Muscle of leg (tissue), 3 donors: ENCODE measurements at regions not wholly inside any gene's neighbourhood (a gene's known extent, or its start where the extent isn't known, plus 50 kb on each side); places are given as distances from the start of the nearest gene placed in this dataset.
A peak's percentile ranks its signal among the peaks of the same experiment; 100 is the strongest.

Source experiments
- DNase-seq: peaks from one replicate; pipeline ENCODE4 v3.0.0; 2013
- H3K27ac ChIP-seq: one replicate; pipeline ENCODE4 v1.5.1; 2013; ENCODE audit warnings: mild to moderate bottlenecking, low read length, control low read depth
- H3K27me3 ChIP-seq: one replicate; pipeline ENCODE4 v1.6.1; 2013; ENCODE audit warnings: low read length; ENCODE audit not compliant: control insufficient read depth, insufficient read depth
- H3K36me3 ChIP-seq: one replicate; pipeline ENCODE4 v1.6.1; 2013; ENCODE audit warnings: low read length; ENCODE audit not compliant: control insufficient read depth, insufficient read depth
- H3K4me1 ChIP-seq: one replicate; pipeline ENCODE4 v1.6.1; 2013; ENCODE audit warnings: low read length; ENCODE audit not compliant: control insufficient read depth, insufficient read depth
- H3K4me3 ChIP-seq: one replicate; pipeline ENCODE4 v1.5.1; 2013; ENCODE audit warnings: low read length, control low read depth
- H3K9me3 ChIP-seq: replicated peaks from 2 replicates; pipeline ENCODE4 v1.6.1; 2013; ENCODE audit warnings: low read depth, low read length; ENCODE audit not compliant: control insufficient read depth
- WGBS: methylation state at CpG from one replicate; pipeline ENCODE4 v1.1.5; 2013; ENCODE audit warnings: missing lambda C conversion rate; ENCODE audit not compliant: insufficient coverage; 5-methylcytosine and 5-hydroxymethylcytosine counted together

DNA sequence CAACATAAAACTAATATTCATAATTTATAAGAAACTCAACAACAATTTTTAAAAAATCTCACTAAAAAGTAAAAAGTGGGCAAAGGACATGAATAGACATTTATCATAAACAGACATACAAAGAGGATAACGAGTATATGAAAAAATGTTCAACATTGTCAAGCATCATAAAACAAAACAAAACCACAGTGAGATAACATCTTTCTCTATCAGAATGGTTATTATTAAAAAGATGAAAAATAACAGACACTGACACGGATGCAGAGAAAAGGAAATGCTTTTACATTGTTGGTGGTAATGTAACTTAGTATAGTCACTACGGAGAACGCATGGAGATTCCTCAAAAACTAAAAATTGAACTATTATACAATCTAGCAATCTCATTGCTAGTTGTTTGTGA is 813.0 kb downstream of the LUZP2 start:
- H3K27ac ChIP-seq, result no peak overlapping the region
- H3K36me3 ChIP-seq, result no peaks in the 10 kb centered on the region
- H3K27me3 ChIP-seq, result no peaks in the 10 kb centered on the region
- no peaks in the 10 kb centered on the region for H3K9me3 ChIP-seq
- no peak for DNase-seq
- no peak overlapping the region for H3K4me3 ChIP-seq
- H3K4me1 ChIP-seq, result no peaks in the 10 kb centered on the region
- no CpG with 5 or more reads among the region's 4 CpGs for WGBS

DNA sequence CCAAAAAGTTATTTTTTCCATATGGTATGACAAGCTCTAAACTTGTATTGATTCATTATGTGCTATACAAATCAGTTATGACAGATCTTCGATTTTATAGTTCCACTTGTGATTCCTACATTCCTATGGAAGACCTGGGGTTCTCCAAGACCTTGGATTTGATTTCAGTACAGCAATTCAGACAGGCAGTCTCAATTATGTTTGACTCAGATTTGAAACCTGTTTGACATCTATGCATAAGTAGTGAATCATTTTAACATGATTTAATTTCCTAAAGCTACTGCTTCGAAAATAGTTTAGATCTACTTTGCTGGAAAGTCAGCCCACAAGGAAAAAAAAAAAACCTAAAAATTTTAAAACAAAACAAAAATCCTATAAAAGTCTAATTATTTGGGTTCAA is 820.4 kb downstream of the LUZP2 start:
- peak; percentile 4 for DNase-seq
- no peaks in the 10 kb centered on the region for H3K4me1 ChIP-seq
- no peaks in the 10 kb centered on the region for H3K9me3 ChIP-seq
- WGBS, result no CpG with 5 or more reads among the region's 2 CpGs
- no peak overlapping the region for H3K4me3 ChIP-seq
- no peak overlapping the region for H3K27ac ChIP-seq
- no peaks in the 10 kb centered on the region for H3K36me3 ChIP-seq
- no peaks in the 10 kb centered on the region for H3K27me3 ChIP-seq

DNA sequence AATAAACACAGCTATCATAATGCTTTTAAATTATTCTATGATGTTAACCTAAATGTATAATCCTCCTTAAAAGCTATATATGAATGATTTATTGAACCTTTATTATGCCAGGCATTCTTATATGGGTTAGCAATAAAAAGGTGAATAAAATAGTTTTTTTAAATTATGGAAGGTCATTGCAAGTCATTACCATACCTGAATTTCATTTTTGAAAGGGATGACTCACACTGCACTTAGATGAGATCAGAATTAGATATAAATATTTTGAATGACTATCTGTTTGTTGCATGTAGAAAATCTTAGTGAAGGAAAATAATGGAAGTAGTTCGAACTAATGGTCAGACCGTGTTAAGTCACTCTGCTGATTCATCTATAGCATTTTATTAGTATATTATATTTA is 822.3 kb downstream of the LUZP2 start:
- Histone ChIP-seq H3K27me3 (no peaks in the 10 kb centered on the region), H3K9me3 (no peaks in the 10 kb centered on the region), H3K27ac (no peak overlapping the region), H3K4me1 (no peaks in the 10 kb centered on the region), H3K36me3 (no peaks in the 10 kb centered on the region), H3K4me3 (no peak overlapping the region)
- no CpG with 5 or more reads among the region's 2 CpGs for WGBS
- DNase-seq, result no peak

DNA sequence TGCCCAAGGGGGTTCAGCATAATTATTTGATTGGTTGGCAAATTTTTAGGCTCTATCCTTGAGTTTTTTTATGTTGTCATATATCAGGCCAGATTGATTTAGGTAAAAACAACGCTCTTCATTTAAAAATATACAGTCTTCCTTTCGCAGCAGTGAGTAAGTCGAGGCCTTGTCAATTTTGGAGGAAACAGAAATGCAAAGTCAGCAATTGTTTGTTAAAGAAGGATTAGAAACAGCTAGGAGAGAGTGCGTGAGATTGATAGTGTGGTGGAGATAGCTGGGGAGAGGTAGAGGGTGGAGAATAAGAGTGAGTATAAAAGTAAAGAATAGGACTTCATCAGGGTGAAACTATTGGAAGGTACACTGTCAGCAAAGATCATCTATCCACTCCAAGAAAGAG is 830.8 kb downstream of the LUZP2 start:
- Histone ChIP-seq H3K9me3 (no peaks in the 10 kb centered on the region), H3K4me1 (no peaks in the 10 kb centered on the region), H3K27me3 (no peaks in the 10 kb centered on the region), H3K36me3 (no peaks in the 10 kb centered on the region), H3K27ac (no peak overlapping the region), H3K4me3 (no peak overlapping the region)
- DNase-seq, result no peak
- WGBS, result 100% methylated on average over 2 of the region's 4 CpGs

DNA sequence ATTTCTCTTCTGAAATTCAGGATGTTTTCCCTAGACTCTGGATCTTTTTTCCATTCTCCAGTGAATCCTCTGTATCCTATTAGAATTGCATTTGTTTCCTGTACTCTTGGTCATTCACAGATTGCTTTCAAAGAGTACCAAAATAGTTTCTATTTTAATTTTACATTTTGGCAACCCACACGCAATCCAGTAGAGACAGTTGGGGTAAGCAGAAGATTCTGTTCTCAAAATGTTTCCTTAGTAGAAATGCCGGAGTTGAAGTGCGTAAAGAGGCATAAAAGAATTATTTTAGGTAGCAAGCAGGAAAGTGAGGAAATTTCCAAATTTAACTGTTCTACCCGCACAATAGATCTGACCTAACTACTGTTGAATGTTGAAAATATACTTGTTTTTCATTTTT is 842.4 kb downstream of the LUZP2 start:
- no peak overlapping the region for H3K27ac ChIP-seq
- DNase-seq, result peak; percentile 22
- no peaks in the 10 kb centered on the region for H3K4me1 ChIP-seq
- no peaks in the 10 kb centered on the region for H3K27me3 ChIP-seq
- H3K36me3 ChIP-seq, result no peaks in the 10 kb centered on the region
- H3K4me3 ChIP-seq, result no peak overlapping the region
- H3K9me3 ChIP-seq, result no peaks in the 10 kb centered on the region
- 73% methylated on average over 2 of the region's 4 CpGs for WGBS

DNA sequence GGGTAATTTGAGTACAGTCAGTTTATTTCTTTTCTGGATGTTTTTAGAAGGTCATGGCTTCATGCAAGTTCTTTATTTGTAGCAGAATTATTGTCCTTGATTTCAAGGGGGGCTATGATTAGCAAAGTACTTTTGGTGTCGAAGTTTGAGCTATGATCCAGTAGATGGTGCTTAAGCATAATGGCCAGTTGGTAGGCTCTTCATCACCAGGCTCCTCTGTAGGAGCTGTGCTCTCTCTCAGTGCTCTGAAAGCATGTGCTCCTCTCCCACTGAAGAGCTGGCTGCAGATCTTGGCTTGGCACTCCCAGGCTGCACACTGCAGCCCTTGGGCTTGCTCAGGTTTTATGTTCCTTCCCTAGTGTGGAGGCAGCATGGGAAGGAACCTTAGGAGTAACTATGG is 852.7 kb downstream of the LUZP2 start:
- H3K4me1 ChIP-seq, result no peaks in the 10 kb centered on the region
- no peaks in the 10 kb centered on the region for H3K27me3 ChIP-seq
- WGBS, result 71% methylated on average over 1 of the region's 1 CpG
- no peak overlapping the region for H3K4me3 ChIP-seq
- no peaks in the 10 kb centered on the region for H3K36me3 ChIP-seq
- DNase-seq, result no peak
- no peak overlapping the region for H3K27ac ChIP-seq
- H3K9me3 ChIP-seq, result no peaks in the 10 kb centered on the region

DNA sequence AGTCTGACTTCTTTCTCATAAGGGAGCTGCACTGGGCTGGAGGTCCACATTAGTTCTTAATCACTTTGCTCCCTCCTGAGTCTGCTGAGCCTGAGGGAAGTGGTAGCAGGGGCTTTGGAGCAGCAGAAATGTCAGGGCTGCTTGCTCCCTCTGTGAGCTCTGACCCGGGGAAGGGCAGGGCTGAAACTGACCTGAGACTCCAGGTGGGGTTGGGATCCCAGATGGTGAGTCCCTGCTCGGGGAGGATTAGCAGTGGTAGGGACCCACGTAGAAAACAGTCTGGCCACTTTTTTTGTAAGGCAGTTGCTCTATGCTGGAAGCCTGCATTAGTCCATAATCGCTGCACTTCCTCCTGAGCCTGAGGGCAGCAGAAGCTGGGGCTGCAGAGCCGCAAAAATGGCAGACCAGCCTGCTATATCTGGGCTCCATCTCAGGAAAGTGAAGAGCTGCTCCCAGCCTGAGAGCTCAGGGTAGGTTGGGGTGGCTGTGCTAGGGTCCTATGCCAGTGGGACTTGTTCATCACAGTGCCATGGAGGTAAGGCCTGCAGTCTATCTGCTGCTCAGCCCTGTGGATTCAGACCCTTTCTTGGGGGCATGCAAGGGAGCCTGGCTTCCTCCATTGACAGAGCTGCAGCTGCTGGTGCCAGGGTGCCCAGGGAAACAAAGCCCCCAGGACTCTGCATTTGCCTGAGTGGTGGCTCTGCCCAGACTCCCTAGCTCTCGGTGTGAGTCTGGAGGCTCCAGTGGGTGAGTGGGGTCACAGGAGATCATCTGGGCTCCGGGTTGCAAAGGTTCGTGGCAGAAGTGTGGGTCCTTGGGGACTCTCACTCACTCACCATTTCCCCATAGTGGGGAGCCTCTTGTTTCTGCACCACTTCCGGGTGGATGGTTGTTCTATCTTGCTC is 854.3 kb downstream of the LUZP2 start:
- 79% methylated on average over 6 of the region's 9 CpGs for WGBS

DNA sequence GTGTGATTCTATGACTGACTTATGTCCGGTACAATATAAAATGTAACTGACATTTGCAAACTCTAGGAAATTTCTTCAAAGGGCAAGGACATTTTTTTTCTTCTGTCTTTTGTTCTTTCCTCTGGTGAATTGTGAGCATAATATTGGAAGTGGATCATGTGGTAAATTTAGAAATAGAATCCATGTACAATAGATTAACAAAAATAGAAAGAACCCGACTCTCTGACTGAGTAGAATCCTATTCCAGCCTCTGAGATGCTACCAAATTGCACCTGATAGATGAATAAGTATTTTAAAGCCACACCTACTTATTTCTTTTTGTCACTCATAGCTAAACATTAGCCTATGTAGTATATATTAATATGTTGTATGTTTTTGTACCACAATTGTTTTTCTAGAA is 860.3 kb downstream of the LUZP2 start:
- H3K36me3 ChIP-seq, result no peaks in the 10 kb centered on the region
- no CpG with 5 or more reads among the region's 2 CpGs for WGBS
- no peak overlapping the region for H3K4me3 ChIP-seq
- H3K27me3 ChIP-seq, result no peaks in the 10 kb centered on the region
- H3K9me3 ChIP-seq, result no peaks in the 10 kb centered on the region
- no peaks in the 10 kb centered on the region for H3K4me1 ChIP-seq
- no peak for DNase-seq
- H3K27ac ChIP-seq, result no peak overlapping the region

More for the DNA sequence above, 854.3 kb downstream of the LUZP2 start:
- Histone ChIP-seq H3K36me3 (no peaks in the 10 kb centered on the region), H3K4me1 (no peaks in the 10 kb centered on the region), H3K27ac (no peak overlapping the region), H3K4me3 (no peak overlapping the region), H3K9me3 (no peaks in the 10 kb centered on the region), H3K27me3 (no peaks in the 10 kb centered on the region)
- DNase-seq, result no peak

DNA sequence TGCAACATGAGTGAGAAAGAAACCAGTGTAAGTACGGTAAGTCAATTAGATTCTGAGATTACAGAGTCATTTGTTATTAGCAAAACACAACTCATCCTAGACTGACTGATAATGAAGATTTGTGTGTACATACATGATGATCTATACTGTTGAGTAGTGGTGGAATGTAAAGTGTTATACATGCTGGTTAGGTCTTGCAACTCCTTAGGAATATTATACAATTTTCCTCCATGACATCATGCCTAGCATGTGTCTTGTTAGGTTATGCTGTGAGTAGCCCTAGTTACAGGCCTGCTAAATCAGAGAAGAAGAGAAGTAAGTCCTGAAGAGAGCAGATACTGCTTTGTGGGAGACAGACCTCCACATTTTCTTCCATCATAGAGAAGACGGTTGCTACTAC is 880.6 kb downstream of the LUZP2 start:
- WGBS, result no CpG with 5 or more reads among the region's 2 CpGs
- H3K36me3 ChIP-seq, result no peaks in the 10 kb centered on the region
- no peak for DNase-seq
- no peak overlapping the region for H3K4me3 ChIP-seq
- no peak overlapping the region for H3K27ac ChIP-seq
- H3K9me3 ChIP-seq, result no peaks in the 10 kb centered on the region
- no peaks in the 10 kb centered on the region for H3K27me3 ChIP-seq
- H3K4me1 ChIP-seq, result no peaks in the 10 kb centered on the region

DNA sequence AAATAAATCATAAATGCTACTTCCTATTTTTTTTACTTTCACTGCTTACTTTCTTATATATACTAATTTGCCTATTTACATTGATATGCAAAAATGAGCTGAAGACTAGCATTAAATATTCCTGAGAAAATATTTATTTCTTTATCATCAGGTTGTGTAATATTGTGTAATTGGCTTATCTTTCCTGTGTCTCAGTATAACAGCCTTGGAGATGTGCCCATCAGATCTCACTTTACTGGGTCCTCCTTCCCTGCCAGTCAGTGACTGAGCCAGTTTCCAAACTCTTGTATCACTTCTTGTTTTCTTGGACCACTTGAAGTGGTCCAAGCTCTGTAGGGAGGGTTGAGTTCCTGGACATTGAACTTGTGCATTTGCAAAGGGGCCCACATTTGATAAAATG is 900.0 kb downstream of the LUZP2 start:
- Histone ChIP-seq H3K9me3 (no peaks in the 10 kb centered on the region), H3K27ac (no peak overlapping the region), H3K27me3 (no peaks in the 10 kb centered on the region), H3K4me3 (no peak overlapping the region), H3K4me1 (no peaks in the 10 kb centered on the region), H3K36me3 (no peaks in the 10 kb centered on the region)
- DNase-seq, result no peak

DNA sequence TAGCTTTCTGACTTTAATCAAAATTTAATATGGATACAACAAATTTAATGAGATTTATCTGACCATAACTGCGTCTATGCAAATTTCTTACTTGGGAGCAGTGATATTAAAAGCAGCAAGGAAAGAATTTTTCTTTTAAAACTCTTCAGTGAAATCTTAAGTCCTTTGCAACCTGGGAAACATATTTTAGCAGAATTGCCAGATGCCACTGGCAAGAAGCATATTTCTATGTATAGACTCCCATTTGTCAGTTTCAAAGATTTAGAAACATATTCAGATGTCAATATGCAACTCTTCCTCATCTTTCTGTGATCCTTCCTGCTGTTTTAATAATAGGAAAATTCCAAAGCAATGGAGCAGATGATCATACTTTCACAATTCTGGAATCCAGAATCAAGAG is 911.3 kb downstream of the LUZP2 start:
- Histone ChIP-seq H3K4me1 (no peaks in the 10 kb centered on the region), H3K27me3 (no peaks in the 10 kb centered on the region), H3K36me3 (no peaks in the 10 kb centered on the region), H3K27ac (no peak overlapping the region), H3K9me3 (no peaks in the 10 kb centered on the region), H3K4me3 (no peak overlapping the region)
- no CpG with 5 or more reads among the region's 1 CpG for WGBS
- DNase-seq, result peak; percentile 38
